ENCODE measurements at regions not wholly inside any gene's neighbourhood (a gene's known extent, or its start where the extent isn't known, plus 50 kb on each side); places are given as distances from the start of the nearest gene placed in this dataset.

DNA sequence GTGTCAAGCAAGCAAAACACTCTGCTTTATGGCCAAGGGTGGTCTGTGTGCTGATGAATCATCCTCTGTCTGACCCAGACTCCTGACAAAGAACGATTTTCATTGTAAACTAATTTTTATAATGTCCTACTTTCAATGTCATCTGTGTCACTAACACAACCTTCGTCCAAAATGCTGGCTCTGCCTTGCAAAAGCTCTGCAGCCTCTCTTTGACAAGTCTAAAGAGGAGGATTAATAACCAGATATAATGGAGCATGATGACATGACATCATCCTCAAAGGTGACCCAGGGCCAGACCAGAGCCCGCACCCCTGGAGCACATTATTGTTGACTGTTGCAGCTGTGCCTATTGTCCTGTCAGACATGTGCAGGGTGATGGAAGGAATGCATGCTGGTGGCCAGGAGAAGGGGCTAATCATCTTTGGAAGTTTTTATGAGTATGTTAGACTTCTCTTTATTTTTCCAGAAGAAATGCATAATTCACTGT, 589.4 kb downstream of the NR2F1-AS1 start:
- TF ChIP-seq, protein P1, sequence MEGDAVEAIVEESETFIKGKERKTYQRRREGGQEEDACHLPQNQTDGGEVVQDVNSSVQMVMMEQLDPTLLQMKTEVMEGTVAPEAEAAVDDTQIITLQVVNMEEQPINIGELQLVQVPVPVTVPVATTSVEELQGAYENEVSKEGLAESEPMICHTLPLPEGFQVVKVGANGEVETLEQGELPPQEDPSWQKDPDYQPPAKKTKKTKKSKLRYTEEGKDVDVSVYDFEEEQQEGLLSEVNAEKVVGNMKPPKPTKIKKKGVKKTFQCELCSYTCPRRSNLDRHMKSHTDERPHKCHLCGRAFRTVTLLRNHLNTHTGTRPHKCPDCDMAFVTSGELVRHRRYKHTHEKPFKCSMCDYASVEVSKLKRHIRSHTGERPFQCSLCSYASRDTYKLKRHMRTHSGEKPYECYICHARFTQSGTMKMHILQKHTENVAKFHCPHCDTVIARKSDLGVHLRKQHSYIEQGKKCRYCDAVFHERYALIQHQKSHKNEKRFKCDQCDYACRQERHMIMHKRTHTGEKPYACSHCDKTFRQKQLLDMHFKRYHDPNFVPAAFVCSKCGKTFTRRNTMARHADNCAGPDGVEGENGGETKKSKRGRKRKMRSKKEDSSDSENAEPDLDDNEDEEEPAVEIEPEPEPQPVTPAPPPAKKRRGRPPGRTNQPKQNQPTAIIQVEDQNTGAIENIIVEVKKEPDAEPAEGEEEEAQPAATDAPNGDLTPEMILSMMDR (IDR thresholded peaks at IDR 0.05), result no peak
- no peak for TF ChIP-seq POLR2A (IDR thresholded peaks at IDR 0.05)
